ENCODE measurements at regions not wholly inside any gene's neighbourhood (a gene's known extent, or its start where the extent isn't known, plus 50 kb on each side); places are given as distances from the start of the nearest gene placed in this dataset.
"Not testable (repeated sequence)": the region's sequence is repeated elsewhere in the genome, so short reads cannot be mapped to it uniquely, and the experiment has no call there.

DNA sequence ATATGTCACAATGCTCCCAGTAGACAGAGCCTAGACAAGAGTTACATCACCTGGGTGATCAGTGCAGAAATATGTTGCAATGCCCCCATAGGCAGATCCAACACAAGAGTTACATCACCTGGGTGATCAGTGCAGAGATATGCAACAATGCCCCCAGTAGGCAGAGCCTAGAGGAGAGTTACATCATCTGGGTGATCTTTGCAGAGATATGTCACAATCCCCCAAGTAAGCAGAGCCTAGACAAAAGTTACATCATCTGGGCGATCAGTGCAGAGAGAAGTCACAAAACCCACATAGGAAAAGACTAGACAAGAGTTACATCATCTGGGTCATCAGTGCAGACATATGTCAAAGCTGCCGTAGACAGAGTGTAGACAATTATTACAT is 138.2 kb upstream of the FRG2B start:
- TF ChIP-seq, protein P1, sequence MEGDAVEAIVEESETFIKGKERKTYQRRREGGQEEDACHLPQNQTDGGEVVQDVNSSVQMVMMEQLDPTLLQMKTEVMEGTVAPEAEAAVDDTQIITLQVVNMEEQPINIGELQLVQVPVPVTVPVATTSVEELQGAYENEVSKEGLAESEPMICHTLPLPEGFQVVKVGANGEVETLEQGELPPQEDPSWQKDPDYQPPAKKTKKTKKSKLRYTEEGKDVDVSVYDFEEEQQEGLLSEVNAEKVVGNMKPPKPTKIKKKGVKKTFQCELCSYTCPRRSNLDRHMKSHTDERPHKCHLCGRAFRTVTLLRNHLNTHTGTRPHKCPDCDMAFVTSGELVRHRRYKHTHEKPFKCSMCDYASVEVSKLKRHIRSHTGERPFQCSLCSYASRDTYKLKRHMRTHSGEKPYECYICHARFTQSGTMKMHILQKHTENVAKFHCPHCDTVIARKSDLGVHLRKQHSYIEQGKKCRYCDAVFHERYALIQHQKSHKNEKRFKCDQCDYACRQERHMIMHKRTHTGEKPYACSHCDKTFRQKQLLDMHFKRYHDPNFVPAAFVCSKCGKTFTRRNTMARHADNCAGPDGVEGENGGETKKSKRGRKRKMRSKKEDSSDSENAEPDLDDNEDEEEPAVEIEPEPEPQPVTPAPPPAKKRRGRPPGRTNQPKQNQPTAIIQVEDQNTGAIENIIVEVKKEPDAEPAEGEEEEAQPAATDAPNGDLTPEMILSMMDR (conservative IDR thresholded peaks at IDR 0.05; ENCODE audit: low read depth, low read length): not testable (repeated sequence)
- TF ChIP-seq, protein P2, sequence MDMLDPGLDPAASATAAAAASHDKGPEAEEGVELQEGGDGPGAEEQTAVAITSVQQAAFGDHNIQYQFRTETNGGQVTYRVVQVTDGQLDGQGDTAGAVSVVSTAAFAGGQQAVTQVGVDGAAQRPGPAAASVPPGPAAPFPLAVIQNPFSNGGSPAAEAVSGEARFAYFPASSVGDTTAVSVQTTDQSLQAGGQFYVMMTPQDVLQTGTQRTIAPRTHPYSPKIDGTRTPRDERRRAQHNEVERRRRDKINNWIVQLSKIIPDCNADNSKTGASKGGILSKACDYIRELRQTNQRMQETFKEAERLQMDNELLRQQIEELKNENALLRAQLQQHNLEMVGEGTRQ (IDR thresholded peaks at IDR 0.05; ENCODE audit: low read depth, low read length): not testable (repeated sequence)
- not testable (repeated sequence) for TF ChIP-seq FOS (IDR thresholded peaks at IDR 0.05; ENCODE audit: low read depth, low read length); POLR2A (IDR thresholded peaks at IDR 0.05; ENCODE audit: low read depth, low read length); SMC3 (IDR thresholded peaks at IDR 0.05; ENCODE audit: low read depth, low read length); RAD21 (IDR thresholded peaks at IDR 0.05; ENCODE audit: low read length); BHLHE40 (IDR thresholded peaks at IDR 0.05; ENCODE audit: low read depth, low read length); CEBPB (IDR thresholded peaks at IDR 0.05; ENCODE audit: low read depth, low read length); MAZ (IDR thresholded peaks at IDR 0.05; ENCODE audit: borderline replicate concordance, low read depth, low read length); MAFK (IDR thresholded peaks at IDR 0.05; ENCODE audit: low read depth, low read length); RCOR1 (IDR thresholded peaks at IDR 0.05; ENCODE audit: insufficient replicate concordance, low read length); MXI1 (IDR thresholded peaks at IDR 0.05; ENCODE audit: borderline replicate concordance, low read depth, low read length); RFX5 (IDR thresholded peaks at IDR 0.05; ENCODE audit: low read depth, low read length)
- TF ChIP-seq, protein P3, sequence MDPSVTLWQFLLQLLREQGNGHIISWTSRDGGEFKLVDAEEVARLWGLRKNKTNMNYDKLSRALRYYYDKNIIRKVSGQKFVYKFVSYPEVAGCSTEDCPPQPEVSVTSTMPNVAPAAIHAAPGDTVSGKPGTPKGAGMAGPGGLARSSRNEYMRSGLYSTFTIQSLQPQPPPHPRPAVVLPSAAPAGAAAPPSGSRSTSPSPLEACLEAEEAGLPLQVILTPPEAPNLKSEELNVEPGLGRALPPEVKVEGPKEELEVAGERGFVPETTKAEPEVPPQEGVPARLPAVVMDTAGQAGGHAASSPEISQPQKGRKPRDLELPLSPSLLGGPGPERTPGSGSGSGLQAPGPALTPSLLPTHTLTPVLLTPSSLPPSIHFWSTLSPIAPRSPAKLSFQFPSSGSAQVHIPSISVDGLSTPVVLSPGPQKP (IDR thresholded peaks at IDR 0.05; ENCODE audit: borderline replicate concordance, low read depth, low read length): not testable (repeated sequence)

Measured in IMR-90 (cell line).